HG03565 (cell line): ENCODE measurements at regions not wholly inside any gene's neighbourhood (a gene's known extent, or its start where the extent isn't known, plus 50 kb on each side); places are given as distances from the start of the nearest gene placed in this dataset.
"Not testable (repeated sequence)": the region's sequence is repeated elsewhere in the genome, so short reads cannot be mapped to it uniquely, and the experiment has no call there.

Experiments used
- ATAC-seq: cut with Tn5 transposase; IDR thresholded peaks from one replicate; pipeline ENCODE4 v1.9.1; 2021; ENCODE audit warnings: mild to moderate bottlenecking, moderate library complexity; ENCODE audit not compliant: unreplicated experiment

GRCh38 chr1:221023482-221023881 lies 144.2 kb downstream of the HLX start:
- ATAC-seq, result no peak

GRCh38 chr1:221025501-221025900 lies 146.3 kb downstream of the HLX start:
- ATAC-seq, result no peak

GRCh38 chr1:221025956-221026355 lies 146.7 kb downstream of the HLX start:
- no peak for ATAC-seq

- no peak for ATAC-seq
Observed at GRCh38 chr1:221029981-221030649, 150.9 kb downstream of the HLX start.

GRCh38 chr1:221030990-221031389 lies 151.7 kb downstream of the HLX start:
- ATAC-seq, result no peak

- no peak for ATAC-seq
Observed at GRCh38 chr1:221031458-221032203, 152.4 kb downstream of the HLX start.

GRCh38 chr1:221032204-221032585 lies 153.0 kb downstream of the HLX start:
- no peak for ATAC-seq

GRCh38 chr1:221032637-221033280 lies 153.5 kb downstream of the HLX start:
- no peak for ATAC-seq

- ATAC-seq, result no peak
Observed at GRCh38 chr1:221035662-221036153, 156.5 kb downstream of the HLX start.

GRCh38 chr1:221039616-221040015 lies 160.4 kb downstream of the HLX start:
- ATAC-seq, result no peak

GRCh38 chr1:221040101-221040500 lies 160.9 kb downstream of the HLX start:
- ATAC-seq, result no peak

- ATAC-seq, result no peak
Observed at GRCh38 chr1:221040691-221041285, 161.5 kb downstream of the HLX start.

GRCh38 chr1:221044538-221044937 lies 165.3 kb downstream of the HLX start:
- no peak for ATAC-seq

- ATAC-seq, result no peak
Observed at GRCh38 chr1:221045151-221045550, 165.9 kb downstream of the HLX start.

- peak; percentile 88 for ATAC-seq
Observed at GRCh38 chr1:221045842-221046831, 166.9 kb downstream of the HLX start.

- ATAC-seq, result not testable (repeated sequence)
Observed at GRCh38 chr1:221051391-221051790, 172.1 kb downstream of the HLX start.

- ATAC-seq, result no peak
Observed at GRCh38 chr1:221053889-221054288, 174.6 kb downstream of the HLX start.

- no peak for ATAC-seq
Observed at GRCh38 chr1:221059506-221059905, 180.3 kb downstream of the HLX start.

- ATAC-seq, result no peak
Observed at GRCh38 chr1:221063651-221064050, 184.4 kb downstream of the HLX start.

- ATAC-seq, result no peak
Observed at GRCh38 chr1:221066351-221067001, 187.2 kb downstream of the HLX start.
